HCT116 (cell line): ENCODE measurements at regions not wholly inside any gene's neighbourhood (a gene's known extent, or its start where the extent isn't known, plus 50 kb on each side); places are given as distances from the start of the nearest gene placed in this dataset.

Experiments
- ATAC-seq: fragments of 200-7000 bp; cut with Tn5 transposase; 2 replicates; pipeline ENCODE4 v1.9.1; 2020; ENCODE audit warnings: mild to moderate bottlenecking, moderate library complexity
- BruUV-seq: library from RNA; stranded (reverse); fragments of 400-500 nt; replicated peaks from 2 replicates; lab custom pipeline; 2021; lab: Mats Ljungman, UMichigan
- CTCF ChIA-PET: fragments of 300-600 bp; sonication (Branson Sonifier 250); formaldehyde crosslinking; loops from one replicate; lab custom pipeline; 2021; ENCODE audit warnings: antibody characterized with exemption; lab: Charles Lee
- POLR2A ChIA-PET: fragments of 300-600, 350-600 bp; sonication (Branson Sonifier 250); formaldehyde crosslinking; loops from one replicate; lab custom pipeline; 2021; ENCODE audit warnings: antibody characterized with exemption; lab: Charles Lee
- RAD21 ChIA-PET, 2 experiments: fragments of 300-600 bp; sonication (Branson Sonifier 250); formaldehyde crosslinking; loops; one replicate each; lab custom pipeline; 2023; ENCODE audit warnings: low total read pairs in 2 of 2; ENCODE audit not compliant: uncharacterized antibody in 2 of 2, unreplicated experiment in 2 of 2, low non-redundant PET in 1 of 2; lab: Charles Lee
- DNase-seq: peaks from one replicate; pipeline ENCODE4 v3.0.0-alpha.2; 2010; ENCODE audit warnings: low read depth, low spot score
- H2AFZ ChIP-seq: fragments of 200-600 bp; shearing (Covaris generic), sonication (generic); 2 replicates; pipeline ENCODE4 v1.6.1; 2017; ENCODE audit warnings: low read depth, mixed run types, mixed read lengths, antibody characterized with exemption, low read length; ENCODE audit not compliant: poor library complexity, severe bottlenecking
- H3K27ac ChIP-seq: 2 replicates; pipeline ENCODE4 v1.5.1; 2012; ENCODE audit warnings: low read depth, low read length
- H3K27me3 ChIP-seq: fragments of 200-600 bp; sonication (generic); 2 replicates; pipeline ENCODE4 v1.6.1; 2016; ENCODE audit warnings: mixed run types, low read length, mixed read lengths; ENCODE audit not compliant: insufficient read depth
- H3K36me3 ChIP-seq, 2 experiments: fragments of 200-500 bp in 1 of 2; fragments of 200-600 bp in 1 of 2; sonication (Bioruptor generic) in 1 of 2; sonication (generic) in 1 of 2; 2 replicates each; pipeline versions ENCODE4 v1.5.1 to v1.6.1; 2014 to 2016; ENCODE audit warnings: low read length in 2 of 2, inconsistent platforms in 1 of 2, mixed read lengths in 1 of 2, mixed run types in 1 of 2; ENCODE audit not compliant: insufficient read depth in 2 of 2, control insufficient read depth in 1 of 2
- H3K4me1 ChIP-seq, 2 experiments: fragments of 200-600 bp in 1 of 2; sonication (generic) in 1 of 2; 2 replicates each; pipeline versions ENCODE4 v1.5.1 to v1.6.1; 2012 to 2017; ENCODE audit warnings: low read length in 2 of 2, inconsistent platforms in 1 of 2, mild to moderate bottlenecking in 1 of 2, mixed read lengths in 1 of 2, mixed run types in 1 of 2, moderate library complexity in 1 of 2; ENCODE audit not compliant: insufficient read depth in 2 of 2, control insufficient read depth in 1 of 2
- H3K4me2 ChIP-seq: fragments of 200-600 bp; sonication (generic); 2 replicates; pipeline ENCODE4 v1.6.1; 2017; ENCODE audit warnings: mixed run types, low read length, mixed read lengths
- H3K4me3 ChIP-seq, 2 experiments: fragments of 200-600 bp in 1 of 2; sonication (generic) in 1 of 2; replicated peaks in 1 of 2; 2 replicates each; pipeline ENCODE4 v1.5.1; 2011 to 2016; ENCODE audit warnings: low read length in 2 of 2, control low read depth in 1 of 2, low read depth in 1 of 2, mild to moderate bottlenecking in 1 of 2, mixed read lengths in 1 of 2, mixed run types in 1 of 2
- H3K79me2 ChIP-seq: fragments of 200-600 bp; sonication (generic); 2 replicates; pipeline ENCODE4 v1.6.1; 2017; ENCODE audit warnings: mild to moderate bottlenecking, mixed run types, low read length, moderate library complexity, mixed read lengths; ENCODE audit not compliant: insufficient read depth
- H3K9ac ChIP-seq: fragments of 200-600 bp; sonication (generic); 2 replicates; pipeline ENCODE4 v1.6.1; 2016; ENCODE audit warnings: low read length, mixed read lengths
- H3K9me2 ChIP-seq: fragments of 200-600 bp; sonication (generic), shearing (Covaris generic); 2 replicates; pipeline ENCODE4 v1.6.1; 2017; ENCODE audit warnings: mixed run types, mild to moderate bottlenecking, moderate library complexity; ENCODE audit not compliant: insufficient read depth
- H3K9me3 ChIP-seq, 2 experiments: fragments of 200-500 bp in 1 of 2; fragments of 200-600 bp in 1 of 2; sonication (Bioruptor generic) in 1 of 2; sonication (generic) in 1 of 2; 2 replicates each; pipeline ENCODE4 v1.6.1; 2014 to 2017; ENCODE audit warnings: low read length in 2 of 2, mixed read lengths in 2 of 2, inconsistent platforms in 1 of 2, low read depth in 1 of 2, mild to moderate bottlenecking in 1 of 2, mixed run types in 1 of 2, moderate library complexity in 1 of 2; ENCODE audit not compliant: control insufficient read depth in 1 of 2, insufficient read depth in 1 of 2
- H4K20me1 ChIP-seq: fragments of 200-600 bp; sonication (generic), shearing (Covaris generic); 2 replicates; pipeline ENCODE4 v1.6.1; 2017; ENCODE audit warnings: mixed run types, mild to moderate bottlenecking, moderate library complexity; ENCODE audit not compliant: insufficient read depth
- CBX3 ChIP-seq: IDR thresholded peaks from 2 replicates; pipeline ENCODE4 v1.6.1; 2012; ENCODE audit warnings: low read depth
- ELF1 ChIP-seq: IDR thresholded peaks from 2 replicates; pipeline ENCODE4 v1.6.1; 2012; ENCODE audit warnings: low read depth, borderline replicate concordance
- FOSL1 ChIP-seq: IDR thresholded peaks from 2 replicates; pipeline ENCODE4 v1.6.1; 2012; ENCODE audit warnings: low read depth
- JUND ChIP-seq: IDR thresholded peaks from 2 replicates; pipeline ENCODE4 v1.6.1; 2012
- POLR2A ChIP-seq: IDR thresholded peaks from 2 replicates; pipeline ENCODE4 v1.7.0; 2011; ENCODE audit warnings: borderline replicate concordance; ENCODE audit not compliant: insufficient read depth, insufficient read length; ENCODE audit errors: extremely low read depth
- SIN3A ChIP-seq: IDR thresholded peaks from 2 replicates; pipeline ENCODE4 v1.6.1; 2012; ENCODE audit warnings: low read depth
- SRF ChIP-seq: IDR thresholded peaks from 2 replicates; pipeline ENCODE4 v1.6.1; 2012; ENCODE audit warnings: low read depth
- TCF7L2 ChIP-seq: IDR thresholded peaks from 2 replicates; pipeline ENCODE4 v1.7.0; 2011; ENCODE audit warnings: borderline replicate concordance, inconsistent platforms; ENCODE audit not compliant: insufficient read depth, insufficient read length; ENCODE audit errors: extremely low read depth
- YY1 ChIP-seq: IDR thresholded peaks from 2 replicates; pipeline ENCODE4 v1.6.1; 2011; ENCODE audit warnings: low read length, low read depth, moderate library complexity, mild to moderate bottlenecking; ENCODE audit not compliant: insufficient replicate concordance; ENCODE audit errors: extremely low read depth
- ZFX ChIP-seq: fragments of 450-650 bp; IDR thresholded peaks from 2 replicates; pipeline ENCODE4 v1.6.1; 2017
- ZNF274 ChIP-seq: fragments of 200-500 bp; sonication (Bioruptor generic); IDR thresholded peaks from 2 replicates; pipeline ENCODE4 v1.6.1; 2014; ENCODE audit warnings: mild to moderate bottlenecking, low read depth, low read length, inconsistent platforms
- intact Hi-C: fragments of 100-400 bp; cut with micrococcal nuclease; formaldehyde crosslinking; loops from 2 replicates; pipeline ENCODE4 v1.10.0; 2022
- TF ChIP-seq, protein P1 (sequence below): IDR thresholded peaks from 2 replicates; pipeline ENCODE4 v1.6.1; 2012; ENCODE audit warnings: low read depth
- TF ChIP-seq, protein P2 (sequence below): IDR thresholded peaks from 2 replicates; pipeline ENCODE4 v1.6.1; 2012
- TF ChIP-seq, protein P3 (sequence below): IDR thresholded peaks from 2 replicates; pipeline ENCODE4 v1.6.1; 2011; ENCODE audit warnings: mild to moderate bottlenecking, low read length, moderate library complexity; ENCODE audit not compliant: insufficient replicate concordance; ENCODE audit errors: extremely low read depth
- TF ChIP-seq, protein P4 (sequence below), 3 experiments: fragments of 200-600 bp in 1 of 3; sonication (generic) in 1 of 3; IDR thresholded peaks in 2 of 3; conservative IDR thresholded peaks in 1 of 3; 2 replicates each; pipeline ENCODE4 v1.5.1; 2012 to 2017; ENCODE audit warnings: low read depth in 2 of 3, low read length in 2 of 3, antibody characterized with exemption in 1 of 3, borderline replicate concordance in 1 of 3, control low read depth in 1 of 3, mild to moderate bottlenecking in 1 of 3, mixed read lengths in 1 of 3, mixed run types in 1 of 3, moderate library complexity in 1 of 3; ENCODE audit not compliant: insufficient read depth in 1 of 3

DNA sequence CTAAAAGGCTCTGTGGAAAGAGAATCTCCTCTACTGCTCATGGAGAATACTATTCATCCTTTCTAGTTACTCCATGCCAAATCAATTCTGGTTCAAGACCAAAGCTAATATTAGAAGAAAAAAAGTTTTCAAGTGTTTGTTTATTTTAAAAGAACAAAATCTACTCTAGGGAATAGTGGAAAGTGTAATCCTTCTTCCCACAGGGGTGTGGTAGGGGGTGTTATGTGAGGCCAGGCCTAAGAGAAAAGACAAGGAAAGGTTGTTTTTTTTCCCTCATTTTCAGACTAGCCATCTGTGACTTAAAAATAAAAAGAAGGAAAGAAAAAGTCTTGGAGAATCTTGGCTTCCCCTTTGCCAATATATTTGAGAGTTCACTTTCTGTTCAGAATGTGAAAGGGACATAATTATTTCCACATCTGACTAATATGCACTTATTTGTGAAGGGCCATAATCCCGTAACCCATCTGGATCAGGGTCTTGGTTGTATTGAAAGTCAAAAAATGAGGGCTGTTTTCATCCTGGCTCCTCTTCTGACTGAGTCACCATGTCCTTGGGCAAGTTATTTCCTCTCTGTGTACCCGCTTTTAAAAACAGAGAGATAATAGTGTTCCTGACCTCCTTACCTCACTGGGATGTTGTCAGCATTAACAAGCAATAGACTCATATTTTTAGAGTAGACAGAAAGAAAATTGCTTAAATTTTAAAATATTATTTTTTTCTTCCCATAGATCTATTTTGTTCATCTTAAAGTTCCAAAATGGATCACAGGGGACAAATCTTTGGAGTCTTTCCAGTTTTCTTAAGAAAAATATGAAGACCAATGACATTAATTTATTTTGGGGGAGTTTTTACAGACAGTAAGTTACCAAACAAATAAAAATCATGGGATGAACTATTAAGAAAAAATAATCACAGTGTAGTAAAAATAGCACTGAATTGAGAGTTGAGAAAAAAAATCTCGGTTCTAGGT lies 233.7 kb downstream of the IBTK start:
- ChIA-PET CTCF (no interaction called here), RAD21 (no interaction called here), POLR2A (no interaction called here)
- Histone ChIP-seq H3K36me3 (no peaks in the 10 kb centered on the region), H3K4me2 (no peak overlapping the region), H3K79me2 (no peaks in the 10 kb centered on the region), H3K4me1 (peaks cover 0 to 29% of the 10 kb centered on the region in 2 experiments; a peak in 2 of 4 replicates), H3K9ac (no peak overlapping the region), H3K4me3 (no peak overlapping the region), H3K27me3 (no peaks in the 10 kb centered on the region), H3K9me3 (peaks cover 0 to 3% of the 10 kb centered on the region in 2 experiments; a peak in 1 of 4 replicates), H3K27ac (no peak overlapping the region), H3K9me2 (no peaks in the 10 kb centered on the region), H2AFZ (peak overlapping the region; percentile 50), H4K20me1 (no peaks in the 10 kb centered on the region)
- intact Hi-C loops, result no loop called here
- TF ChIP-seq, protein P1, sequence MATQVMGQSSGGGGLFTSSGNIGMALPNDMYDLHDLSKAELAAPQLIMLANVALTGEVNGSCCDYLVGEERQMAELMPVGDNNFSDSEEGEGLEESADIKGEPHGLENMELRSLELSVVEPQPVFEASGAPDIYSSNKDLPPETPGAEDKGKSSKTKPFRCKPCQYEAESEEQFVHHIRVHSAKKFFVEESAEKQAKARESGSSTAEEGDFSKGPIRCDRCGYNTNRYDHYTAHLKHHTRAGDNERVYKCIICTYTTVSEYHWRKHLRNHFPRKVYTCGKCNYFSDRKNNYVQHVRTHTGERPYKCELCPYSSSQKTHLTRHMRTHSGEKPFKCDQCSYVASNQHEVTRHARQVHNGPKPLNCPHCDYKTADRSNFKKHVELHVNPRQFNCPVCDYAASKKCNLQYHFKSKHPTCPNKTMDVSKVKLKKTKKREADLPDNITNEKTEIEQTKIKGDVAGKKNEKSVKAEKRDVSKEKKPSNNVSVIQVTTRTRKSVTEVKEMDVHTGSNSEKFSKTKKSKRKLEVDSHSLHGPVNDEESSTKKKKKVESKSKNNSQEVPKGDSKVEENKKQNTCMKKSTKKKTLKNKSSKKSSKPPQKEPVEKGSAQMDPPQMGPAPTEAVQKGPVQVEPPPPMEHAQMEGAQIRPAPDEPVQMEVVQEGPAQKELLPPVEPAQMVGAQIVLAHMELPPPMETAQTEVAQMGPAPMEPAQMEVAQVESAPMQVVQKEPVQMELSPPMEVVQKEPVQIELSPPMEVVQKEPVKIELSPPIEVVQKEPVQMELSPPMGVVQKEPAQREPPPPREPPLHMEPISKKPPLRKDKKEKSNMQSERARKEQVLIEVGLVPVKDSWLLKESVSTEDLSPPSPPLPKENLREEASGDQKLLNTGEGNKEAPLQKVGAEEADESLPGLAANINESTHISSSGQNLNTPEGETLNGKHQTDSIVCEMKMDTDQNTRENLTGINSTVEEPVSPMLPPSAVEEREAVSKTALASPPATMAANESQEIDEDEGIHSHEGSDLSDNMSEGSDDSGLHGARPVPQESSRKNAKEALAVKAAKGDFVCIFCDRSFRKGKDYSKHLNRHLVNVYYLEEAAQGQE, result no peak
- TF ChIP-seq, protein P2, sequence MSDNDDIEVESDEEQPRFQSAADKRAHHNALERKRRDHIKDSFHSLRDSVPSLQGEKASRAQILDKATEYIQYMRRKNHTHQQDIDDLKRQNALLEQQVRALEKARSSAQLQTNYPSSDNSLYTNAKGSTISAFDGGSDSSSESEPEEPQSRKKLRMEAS, result no peak
- TF ChIP-seq ZFX (no peak), ZNF274 (no peak), TCF7L2 (no peak), FOSL1 (no peak), SIN3A (no peak), CBX3 (no peak), JUND (no peak), ELF1 (no peak), SRF (no peak), YY1 (no peak), POLR2A (no peak)
- TF ChIP-seq, protein P3, sequence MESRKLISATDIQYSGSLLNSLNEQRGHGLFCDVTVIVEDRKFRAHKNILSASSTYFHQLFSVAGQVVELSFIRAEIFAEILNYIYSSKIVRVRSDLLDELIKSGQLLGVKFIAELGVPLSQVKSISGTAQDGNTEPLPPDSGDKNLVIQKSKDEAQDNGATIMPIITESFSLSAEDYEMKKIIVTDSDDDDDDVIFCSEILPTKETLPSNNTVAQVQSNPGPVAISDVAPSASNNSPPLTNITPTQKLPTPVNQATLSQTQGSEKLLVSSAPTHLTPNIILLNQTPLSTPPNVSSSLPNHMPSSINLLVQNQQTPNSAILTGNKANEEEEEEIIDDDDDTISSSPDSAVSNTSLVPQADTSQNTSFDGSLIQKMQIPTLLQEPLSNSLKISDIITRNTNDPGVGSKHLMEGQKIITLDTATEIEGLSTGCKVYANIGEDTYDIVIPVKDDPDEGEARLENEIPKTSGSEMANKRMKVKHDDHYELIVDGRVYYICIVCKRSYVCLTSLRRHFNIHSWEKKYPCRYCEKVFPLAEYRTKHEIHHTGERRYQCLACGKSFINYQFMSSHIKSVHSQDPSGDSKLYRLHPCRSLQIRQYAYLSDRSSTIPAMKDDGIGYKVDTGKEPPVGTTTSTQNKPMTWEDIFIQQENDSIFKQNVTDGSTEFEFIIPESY, result no peak
- TF ChIP-seq, protein P4, sequence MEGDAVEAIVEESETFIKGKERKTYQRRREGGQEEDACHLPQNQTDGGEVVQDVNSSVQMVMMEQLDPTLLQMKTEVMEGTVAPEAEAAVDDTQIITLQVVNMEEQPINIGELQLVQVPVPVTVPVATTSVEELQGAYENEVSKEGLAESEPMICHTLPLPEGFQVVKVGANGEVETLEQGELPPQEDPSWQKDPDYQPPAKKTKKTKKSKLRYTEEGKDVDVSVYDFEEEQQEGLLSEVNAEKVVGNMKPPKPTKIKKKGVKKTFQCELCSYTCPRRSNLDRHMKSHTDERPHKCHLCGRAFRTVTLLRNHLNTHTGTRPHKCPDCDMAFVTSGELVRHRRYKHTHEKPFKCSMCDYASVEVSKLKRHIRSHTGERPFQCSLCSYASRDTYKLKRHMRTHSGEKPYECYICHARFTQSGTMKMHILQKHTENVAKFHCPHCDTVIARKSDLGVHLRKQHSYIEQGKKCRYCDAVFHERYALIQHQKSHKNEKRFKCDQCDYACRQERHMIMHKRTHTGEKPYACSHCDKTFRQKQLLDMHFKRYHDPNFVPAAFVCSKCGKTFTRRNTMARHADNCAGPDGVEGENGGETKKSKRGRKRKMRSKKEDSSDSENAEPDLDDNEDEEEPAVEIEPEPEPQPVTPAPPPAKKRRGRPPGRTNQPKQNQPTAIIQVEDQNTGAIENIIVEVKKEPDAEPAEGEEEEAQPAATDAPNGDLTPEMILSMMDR (IDR thresholded peaks at IDR 0.05 in 2 of 3, conservative IDR thresholded peaks at IDR 0.05 in 1 of 3; ENCODE audit: borderline replicate concordance in 1 of 3, insufficient read depth in 1 of 3, low read depth in 2 of 3, low read length in 2 of 3), result no peak
- DNase-seq, result no peak
- ATAC-seq, result no peak
- no TSS peak for BruUV-seq
